NCI-H1417 treated with DMSO at 0.1 percent for 48 hours (cell line): ENCODE measurements at regions not wholly inside any gene's neighbourhood (a gene's known extent, or its start where the extent isn't known, plus 50 kb on each side); places are given as distances from the start of the nearest gene placed in this dataset.
"Not testable (repeated sequence)": the region's sequence is repeated elsewhere in the genome, so short reads cannot be mapped to it uniquely, and the experiment has no call there.

Source experiments
- DNase-seq: peaks from one replicate; lab custom pipeline; 2025; lab: John Stamatoyannopoulos, UW

DNA sequence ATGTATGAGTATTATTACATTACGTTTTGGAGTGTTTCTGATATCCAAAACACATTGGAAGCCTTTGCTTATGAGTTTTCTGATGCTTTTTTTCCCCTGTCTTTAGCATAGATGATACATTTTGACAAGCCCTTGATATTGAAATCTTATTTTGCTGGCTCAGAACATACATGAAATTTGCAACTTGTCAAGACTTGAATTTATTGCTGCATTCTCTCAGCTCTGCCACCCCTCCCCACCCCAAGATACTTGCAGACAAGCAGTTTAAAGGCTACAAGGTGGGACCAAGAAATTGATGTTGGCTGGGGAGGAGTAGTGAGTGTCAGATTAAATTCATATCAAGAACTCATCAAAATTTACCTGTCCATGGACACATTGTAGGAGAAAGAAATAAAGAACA, 160.2 kb downstream of the GJA1 start:
- no peak for DNase-seq

DNA sequence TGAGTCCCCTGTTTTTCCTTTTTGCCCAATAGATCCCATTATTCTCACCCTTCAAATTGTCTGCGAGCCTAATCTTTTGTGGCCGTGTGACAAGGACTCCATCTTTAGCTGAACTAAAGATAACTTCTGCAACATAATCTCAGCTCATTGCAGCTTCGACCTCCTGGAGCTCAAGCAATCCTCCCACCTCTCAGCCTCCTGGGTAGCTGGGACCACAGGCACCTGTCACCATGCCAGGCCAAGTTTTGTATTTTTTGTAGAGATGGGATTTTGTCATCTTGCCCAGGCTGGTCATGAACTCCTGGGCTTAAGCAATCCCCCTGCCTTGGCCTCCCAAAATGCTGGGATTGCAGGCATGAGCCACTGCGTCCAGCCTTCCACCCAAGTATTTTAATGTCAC, 161.0 kb downstream of the GJA1 start:
- no peak for DNase-seq

DNA sequence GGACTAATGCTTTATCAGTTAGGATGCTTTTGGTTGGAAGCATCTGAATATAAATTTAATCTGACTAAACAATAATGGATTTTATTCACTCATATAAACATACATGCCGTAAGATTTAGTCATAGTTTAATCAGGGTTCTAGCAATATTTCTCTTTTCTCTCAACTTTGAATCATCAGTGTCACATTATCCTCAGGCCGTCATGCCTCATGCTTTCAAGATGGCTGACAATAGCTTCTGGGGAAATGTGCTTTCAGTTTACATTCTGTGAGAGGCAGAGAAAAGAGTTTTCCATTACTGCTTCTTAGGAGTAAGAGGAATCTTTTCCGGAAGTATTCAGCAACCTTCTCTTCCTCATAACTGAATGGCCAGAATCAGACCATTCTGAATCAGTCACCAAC, 162.2 kb downstream of the GJA1 start:
- no peak for DNase-seq

DNA sequence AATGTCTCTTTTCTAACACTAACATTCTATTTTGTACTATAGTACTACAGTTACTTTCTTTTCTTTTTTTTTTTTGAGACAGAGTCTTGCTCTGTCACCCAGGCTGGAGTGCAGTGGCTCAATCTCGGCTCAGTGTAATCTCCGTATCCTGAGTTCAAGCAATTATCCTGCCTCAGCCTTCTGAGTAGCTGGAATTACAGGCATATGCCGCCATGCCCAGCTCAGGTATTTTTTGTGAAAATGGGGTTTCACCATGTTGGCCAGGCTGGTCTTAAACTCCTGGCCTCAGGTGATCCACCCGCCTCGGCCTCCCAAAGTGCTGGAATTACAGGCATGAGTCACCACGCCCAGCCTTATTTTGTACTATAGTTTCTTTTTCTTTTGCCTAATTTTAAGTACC, 163.9 kb downstream of the GJA1 start:
- DNase-seq: not testable (repeated sequence)

DNA sequence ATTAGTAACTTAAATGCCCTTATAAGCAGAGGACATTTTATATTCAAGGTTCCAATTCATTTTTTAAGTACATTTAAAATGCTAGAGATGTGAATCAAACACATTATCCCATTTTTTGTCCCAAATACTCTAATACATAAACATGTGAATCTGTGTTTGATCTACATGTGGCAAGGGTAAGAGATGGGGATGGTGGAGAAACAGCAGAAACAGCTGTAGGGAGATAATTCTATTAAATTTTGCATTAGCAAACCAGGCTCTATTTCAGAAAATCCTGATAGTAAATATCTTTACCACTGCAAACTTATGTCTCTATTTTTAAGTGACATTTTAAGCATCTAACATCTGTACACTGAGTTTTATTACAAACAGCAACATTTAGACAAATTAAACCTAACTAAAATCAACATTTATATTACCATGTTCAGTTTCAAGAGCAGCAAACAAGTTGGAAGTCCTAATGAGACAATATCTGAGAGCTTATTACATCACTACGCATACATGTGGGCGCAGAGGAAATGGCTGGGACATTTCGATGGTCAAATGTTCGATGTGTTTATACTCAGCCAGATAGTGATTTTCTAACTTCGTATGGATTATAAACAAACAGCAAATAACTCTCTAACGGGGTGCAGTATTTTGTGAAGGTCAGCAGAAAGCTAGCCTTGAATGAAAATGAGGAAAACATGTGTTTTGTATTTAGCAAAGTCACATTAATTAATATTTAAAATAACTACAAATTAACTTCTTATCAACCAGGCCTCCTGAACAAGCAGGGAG, 165.1 kb downstream of the GJA1 start:
- DNase-seq: no peak

DNA sequence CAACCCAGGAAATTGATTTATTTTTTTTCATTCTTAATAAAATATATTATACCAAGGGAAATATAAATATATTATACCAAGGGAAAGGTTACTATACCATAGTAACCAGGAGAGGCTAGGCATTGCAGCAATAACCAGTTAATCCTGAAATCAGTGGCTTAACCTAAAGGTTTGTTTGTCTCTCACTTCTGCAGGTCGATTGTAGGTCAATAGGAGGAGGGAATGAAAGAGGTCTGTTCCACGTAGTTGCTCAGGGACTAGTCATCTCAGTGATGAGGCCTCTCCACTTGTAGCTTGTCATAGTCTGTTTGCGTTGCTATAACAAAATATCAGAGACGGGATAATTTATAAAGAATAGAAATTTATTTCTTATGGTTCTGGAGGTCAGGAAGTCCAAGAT, 168.0 kb downstream of the GJA1 start:
- DNase-seq: no peak

DNA sequence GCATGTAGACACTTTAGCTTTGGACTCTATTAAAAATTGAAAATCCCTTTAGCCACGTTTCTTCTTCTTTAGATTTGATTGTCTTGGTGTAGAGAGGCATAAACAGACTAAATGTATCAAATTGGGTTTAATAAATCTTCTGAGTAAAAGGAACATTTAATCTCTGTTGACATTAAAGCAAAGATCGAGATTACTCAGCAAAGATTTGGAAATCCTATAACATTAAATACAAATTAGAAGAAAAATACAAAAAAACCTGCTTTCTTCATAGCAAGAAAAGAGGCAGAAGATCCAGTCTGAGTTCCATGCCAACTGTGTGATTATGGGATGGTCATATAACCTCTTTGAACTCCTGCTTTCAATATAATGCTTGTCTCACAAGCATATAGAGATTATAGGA, 172.3 kb downstream of the GJA1 start:
- no peak for DNase-seq

DNA sequence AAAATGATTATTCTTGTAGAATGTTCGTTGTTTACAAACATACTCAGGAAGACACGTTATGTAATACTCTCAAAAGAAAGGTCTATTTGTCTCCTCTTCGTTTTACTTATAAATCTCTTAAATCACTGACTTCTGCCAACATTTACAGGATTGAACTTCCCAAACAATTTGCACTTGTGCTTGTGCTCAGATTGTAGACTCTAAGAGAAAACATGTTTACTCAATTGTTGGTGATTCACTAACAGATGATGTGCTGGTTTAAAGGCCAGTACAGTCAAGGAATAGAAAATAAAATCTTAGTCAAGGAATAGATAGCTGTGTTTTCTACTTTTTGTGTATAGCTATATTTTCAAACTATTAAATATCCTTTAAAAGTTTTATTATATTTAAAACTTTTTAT, 172.8 kb downstream of the GJA1 start:
- no peak for DNase-seq

DNA sequence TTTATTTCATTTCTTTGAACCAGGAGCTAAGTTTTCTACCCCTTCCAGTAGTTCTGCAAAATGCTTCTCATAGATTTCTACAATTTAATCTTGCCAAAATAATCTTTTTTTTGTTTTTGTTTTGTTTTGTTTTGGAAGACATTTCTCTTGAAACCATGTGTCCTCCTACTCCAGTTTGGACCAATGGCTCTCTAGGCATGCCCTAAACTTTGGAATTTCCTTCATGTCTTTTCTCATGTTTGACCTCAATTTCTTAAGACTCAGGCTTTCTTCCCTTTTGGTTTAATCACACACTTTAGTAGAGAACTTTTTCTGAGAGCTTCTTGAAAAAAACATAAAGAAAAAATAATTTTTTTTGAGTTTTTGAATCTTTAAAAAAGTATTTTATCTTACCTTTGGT, 173.8 kb downstream of the GJA1 start:
- no peak for DNase-seq

DNA sequence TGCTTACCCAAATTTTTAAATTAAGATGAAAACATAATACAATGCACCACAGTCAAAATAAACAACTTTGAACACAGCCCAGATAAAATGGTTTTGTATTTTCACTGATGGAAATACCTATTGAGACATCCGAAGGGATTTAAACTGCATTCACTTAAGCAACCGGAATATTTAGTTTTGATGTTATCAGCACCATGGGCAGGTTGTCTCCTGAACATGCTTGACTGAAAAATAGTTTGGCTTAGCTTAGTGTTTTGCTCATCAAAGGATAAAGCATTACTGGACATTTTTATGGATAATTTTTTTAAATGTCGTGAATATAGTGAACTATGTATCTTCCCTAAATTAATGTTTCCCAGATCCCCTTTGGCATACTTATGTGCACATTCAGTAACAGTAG, 177.5 kb downstream of the GJA1 start:
- no peak for DNase-seq

DNA sequence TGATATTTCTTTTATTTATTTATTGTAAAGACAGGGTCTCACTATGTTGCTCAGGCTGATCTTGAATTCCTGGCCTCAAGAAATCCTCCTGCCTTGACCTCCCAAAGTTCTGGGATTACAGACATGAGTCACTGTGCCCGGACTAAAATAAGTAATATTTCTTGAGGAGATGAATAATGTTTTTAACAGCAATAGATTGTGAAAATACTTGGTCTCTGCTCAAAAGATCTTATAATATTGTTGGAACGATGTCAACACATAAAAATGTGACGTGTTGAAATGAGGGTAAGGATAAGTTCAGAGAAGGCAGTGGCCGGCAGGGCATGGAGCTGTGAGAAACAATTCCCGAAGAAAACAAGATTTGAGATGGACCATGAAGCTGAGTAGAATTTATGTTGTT, 178.7 kb downstream of the GJA1 start:
- no peak for DNase-seq

DNA sequence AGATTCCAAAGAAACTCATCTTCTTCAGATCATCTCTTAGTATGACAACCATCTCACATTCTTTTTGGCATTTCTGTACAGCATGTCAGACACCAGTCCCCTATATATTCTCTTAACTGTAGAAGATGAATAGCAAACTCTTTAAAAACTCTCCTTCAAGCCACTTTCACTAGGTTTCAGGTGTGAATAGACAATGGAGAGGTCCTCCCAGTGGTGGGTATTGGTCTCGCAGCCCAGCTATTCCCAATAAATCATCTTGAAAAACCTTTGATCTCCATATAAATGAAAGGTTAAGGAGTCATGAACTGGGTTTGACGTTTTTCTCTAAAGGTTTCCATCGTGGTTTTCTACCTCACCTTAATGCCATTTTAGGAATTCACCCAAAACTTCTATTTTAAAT, 180.0 kb downstream of the GJA1 start:
- no peak for DNase-seq

DNA sequence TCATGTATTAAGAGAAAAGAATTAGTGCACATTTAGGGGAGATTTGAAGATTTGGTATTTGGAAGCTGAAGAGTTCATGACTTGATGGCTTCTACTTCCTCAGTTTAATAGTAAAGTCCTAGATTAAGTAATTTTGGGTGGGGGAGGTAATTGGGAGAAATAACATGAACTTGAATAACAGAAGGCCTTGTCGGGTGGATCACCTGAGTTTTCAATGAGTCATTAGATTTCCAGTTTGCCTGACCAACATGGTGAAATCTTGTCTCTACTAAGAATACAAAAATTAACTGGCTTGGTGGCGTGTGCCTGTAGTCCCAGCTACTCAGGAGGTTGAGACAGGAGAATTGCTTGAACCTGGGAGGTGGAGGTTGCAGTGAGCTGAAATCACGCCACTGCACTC, 181.0 kb downstream of the GJA1 start:
- DNase-seq: no peak

DNA sequence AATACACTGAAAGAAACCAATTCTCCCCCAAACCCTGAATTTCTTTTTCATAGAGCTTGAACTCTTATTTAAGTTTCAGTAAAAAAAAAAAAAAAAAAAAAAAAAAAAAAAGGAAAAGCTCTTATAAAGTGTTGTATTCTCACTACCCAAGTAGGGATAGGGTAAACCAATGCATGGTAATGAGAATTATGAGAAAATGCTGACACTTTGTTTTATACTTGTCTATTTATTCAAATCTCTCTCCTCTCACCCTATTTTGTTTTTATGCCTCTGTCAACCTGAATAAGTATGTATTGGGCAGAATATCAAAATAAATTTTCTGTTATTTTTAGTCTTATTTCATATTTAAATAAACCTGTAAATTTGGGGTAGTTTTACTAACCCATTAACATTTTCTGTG, 181.9 kb downstream of the GJA1 start:
- no peak for DNase-seq

DNA sequence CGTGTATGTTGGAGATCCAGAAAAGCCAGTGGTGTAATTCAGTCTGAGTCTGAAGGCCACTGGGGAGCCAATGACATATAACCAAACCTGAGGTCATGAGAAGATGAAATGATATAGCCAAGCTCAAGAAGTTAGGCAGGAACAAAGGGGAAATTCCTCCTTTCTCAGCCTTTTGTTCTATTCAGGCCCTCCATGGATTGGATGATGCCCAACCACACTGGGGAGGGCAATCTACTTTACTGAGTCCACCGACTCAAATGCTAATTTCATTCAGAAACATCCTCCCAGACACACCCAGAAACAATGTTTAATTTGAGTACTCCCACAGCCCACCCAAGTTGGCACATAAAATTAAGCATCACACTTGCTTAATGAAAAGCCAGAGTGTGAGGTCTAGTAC, 183.6 kb downstream of the GJA1 start:
- no peak for DNase-seq

DNA sequence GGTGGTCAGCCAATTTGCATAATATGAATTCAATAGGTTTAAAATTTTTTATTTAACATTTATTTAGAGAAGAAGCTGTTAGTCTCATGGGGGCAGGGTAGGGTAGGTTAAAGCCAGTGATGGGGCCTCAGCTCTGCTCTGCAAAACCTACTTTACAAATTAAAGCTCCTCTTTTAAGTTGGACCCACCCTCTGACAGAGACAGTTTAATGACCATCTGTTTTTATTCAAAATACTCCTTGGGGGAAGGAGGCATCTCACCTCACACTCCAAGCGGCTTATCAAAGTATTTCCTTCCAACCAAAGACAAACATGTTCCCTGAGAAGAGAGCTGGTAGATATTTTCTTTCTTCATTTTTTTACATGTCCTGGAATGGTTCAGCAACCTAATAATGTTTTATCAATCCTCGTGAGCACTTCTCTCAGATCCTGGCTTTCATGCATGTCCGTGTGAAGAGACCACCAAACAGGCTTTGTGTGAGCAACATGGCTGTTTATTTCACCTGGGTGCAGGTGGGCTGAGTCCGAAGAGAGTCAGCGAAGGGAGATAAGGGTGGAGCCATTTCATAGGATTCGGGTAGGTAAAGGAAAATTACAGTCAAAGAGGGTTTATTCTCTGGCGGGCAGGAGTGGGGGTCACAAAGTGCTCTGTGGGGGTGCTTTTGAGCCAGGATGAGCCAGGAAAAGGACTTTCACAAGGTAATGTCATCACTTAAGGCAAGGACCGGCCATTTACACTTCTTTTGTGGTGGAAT, 184.7 kb downstream of the GJA1 start:
- no peak for DNase-seq

DNA sequence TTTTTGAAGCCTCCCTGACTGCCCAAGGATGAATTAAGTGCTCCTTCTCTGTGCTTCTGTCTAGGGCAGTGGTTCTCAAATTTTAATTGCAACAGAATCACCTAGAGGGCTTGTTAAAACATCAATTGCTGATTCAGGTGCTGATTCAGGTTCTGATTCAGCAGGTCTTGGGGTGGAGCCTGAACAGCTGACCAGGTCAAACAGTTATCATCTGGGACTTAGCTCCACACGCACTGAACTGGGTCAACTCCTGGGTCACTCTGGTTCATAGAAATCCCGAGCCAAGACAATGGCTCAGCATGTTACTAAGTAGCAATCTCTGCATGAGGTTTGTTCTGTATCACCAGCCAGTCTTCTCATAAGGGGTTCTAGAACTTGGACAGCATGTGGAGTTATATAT, 192.3 kb downstream of the GJA1 start:
- no peak for DNase-seq

DNA sequence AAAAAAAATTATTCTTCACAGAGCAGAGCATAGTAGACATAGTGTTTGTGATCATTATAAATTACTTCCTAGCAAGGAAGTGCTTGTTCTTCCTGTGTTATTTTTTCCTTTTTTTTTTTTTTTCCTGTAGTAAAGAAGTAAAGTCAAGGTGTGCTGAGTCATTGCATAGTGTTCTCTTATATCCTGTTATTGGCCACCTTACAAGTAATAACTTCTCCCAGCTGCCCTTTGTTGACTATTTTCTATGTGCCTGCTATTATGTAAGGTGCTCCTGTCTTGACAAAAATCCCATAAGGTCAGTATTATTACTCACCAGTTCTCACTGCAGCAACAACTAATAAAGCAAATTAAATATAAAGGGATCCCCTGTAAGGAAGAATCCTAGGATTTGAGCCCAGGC, 195.3 kb downstream of the GJA1 start:
- DNase-seq: no peak

DNA sequence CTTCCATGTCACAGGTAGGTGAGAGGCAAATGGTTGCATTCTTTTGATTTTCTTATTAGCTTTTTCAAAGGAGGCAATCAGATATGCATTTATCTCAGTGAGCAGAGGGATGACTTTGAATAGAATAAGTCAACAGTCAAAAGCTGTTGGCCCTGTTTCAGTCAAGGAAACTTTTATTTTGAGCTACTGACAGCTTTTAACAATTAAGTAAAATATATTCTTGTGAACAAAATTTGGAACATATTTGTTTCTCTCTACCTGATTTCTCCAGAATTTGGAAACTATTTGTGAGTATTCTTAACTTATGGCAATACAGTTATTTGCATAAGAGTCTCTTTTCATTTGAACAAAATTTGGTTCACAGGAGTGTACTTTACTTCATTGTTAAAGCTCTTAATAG, 196.3 kb downstream of the GJA1 start:
- DNase-seq: not testable (repeated sequence)

DNA sequence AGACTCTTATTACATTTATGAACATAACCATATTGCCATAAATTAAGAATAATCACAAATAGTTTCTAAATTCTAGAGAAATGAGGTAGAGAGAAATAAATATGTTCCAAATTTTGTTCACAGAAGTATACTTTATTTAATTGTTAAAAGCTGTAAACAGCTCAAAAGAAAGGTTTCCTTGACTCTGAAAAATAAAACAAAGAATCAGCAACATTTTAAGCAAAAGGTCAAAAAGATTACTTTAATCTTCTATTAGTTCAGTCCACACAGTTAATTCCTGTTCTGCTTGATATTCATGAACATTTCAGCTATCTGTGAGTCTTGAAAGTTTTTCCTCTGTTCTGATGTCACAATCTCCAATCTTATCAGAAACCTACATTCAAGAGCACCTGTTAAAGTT, 197.9 kb downstream of the GJA1 start:
- no peak for DNase-seq

DNA sequence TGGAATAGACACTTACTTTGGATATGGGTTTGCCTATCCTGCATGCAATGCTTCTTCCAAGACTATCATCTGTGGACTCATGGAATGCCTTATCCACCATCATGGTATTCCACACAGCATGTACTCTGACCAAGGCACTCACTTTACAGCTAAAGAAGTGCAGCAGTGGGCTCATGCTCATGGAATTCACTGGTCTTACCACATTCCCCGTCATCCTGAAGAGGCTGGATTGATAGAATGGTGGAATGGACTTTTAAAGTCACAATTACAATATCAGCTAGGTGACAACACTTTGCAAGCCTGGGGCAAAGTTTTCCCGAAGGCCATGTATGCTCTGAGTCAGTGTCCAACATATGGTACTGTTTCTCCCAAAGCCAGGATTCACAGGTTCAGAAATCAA, 199.1 kb downstream of the GJA1 start:
- not testable (repeated sequence) for DNase-seq

DNA sequence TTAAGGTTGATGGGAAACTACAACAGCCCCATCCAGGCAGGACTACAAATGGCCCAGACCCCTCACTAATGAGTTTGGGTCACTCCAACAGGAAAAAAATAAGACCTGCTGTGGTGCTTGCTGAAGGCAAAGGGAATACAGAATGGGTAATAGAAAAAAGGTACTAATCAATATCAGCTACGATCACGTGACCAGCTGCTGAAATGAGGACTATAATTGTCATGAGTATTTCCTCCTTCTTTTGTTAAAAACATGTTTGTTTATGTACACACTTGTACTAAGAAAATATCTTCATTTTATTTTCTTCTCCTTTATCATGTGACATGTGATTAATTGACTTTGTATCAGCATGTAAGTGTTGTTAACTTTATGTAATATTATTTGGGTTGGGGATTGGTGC, 199.9 kb downstream of the GJA1 start:
- no peak for DNase-seq

DNA sequence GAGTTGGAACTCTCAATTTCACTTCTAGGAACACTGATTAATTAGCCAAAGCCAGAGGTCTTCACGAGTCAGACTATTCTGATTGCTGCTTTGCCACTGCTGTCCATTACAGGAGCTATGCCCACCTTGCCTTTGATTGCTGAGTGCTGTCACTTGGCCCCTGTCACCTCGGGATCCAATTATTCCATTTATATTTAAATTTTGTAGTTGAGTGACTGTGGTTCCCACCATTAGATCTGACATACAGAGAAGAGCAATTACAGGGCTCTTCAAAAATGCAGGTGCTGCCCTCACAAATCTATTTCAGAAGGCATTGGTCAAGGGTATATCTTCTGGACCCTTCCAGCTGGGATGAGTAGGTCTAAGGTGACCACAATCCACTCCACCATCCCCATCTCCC, 200.8 kb downstream of the GJA1 start:
- not testable (repeated sequence) for DNase-seq

DNA sequence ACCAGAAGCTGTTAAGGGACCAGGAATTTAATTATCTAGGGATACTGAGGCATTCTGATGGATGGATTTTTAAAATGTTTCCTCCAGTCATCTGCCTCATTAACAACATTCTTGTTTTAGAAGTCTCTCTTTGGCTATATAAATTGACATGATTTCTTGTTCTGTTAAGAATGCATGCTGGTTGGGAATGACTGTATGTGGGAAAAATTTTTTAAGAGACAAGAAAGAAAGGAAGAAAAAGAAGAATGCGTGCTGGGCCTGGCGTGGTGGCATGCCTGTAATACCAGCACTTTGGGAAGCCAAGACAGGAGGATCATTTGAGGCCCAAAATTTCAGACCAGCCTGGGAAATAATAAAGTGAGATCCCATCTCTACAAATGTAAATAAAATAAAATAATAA, 203.6 kb downstream of the GJA1 start:
- no peak for DNase-seq
